Posterior cingulate gyrus (tissue), 11 donors: ENCODE measurements at regions not wholly inside any gene's neighbourhood (a gene's known extent, or its start where the extent isn't known, plus 50 kb on each side); places are given as distances from the start of the nearest gene placed in this dataset.
"Not testable (repeated sequence)": the region's sequence is repeated elsewhere in the genome, so short reads cannot be mapped to it uniquely, and the experiment has no call there.

Source experiments
- DNase-seq, 10 donors: peaks; one replicate each; pipeline versions ENCODE4 v3.0.0 to v3.0.0-alpha.2; 2020 to 2021; ENCODE audit warnings: mixed read lengths in 3 of 10
- intact Hi-C: fragments of 100-400 bp; cut with DNase I; formaldehyde crosslinking; loops from one replicate; pipeline ENCODE4 v1.15.1; 2023

GRCh38 chr5:158606233-158606632 is 493.5 kb downstream of the EBF1 start:
- intact Hi-C loops = no loop called here
- DNase-seq = no peak

DNA sequence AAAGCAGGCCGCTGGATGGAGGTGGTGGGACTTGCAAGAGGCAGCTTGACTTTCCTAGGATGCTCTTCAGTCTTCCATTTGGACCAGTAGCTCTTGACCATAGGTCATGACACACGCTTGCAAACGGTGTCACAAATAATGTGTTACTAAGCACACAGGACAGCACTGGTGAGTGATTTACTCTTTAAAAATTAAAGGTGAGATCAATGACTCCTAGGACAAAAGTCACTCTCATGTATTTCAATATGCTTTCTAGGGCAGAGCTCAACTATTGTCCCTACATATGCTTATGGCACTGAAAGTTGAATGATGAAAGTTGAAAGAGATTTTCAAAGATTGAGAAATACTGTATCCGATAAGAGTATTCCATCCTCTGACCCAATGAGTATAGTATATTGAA is 496.7 kb downstream of the EBF1 start:
- peak in 1 of 10 donors; percentile 54 for DNase-seq
- intact Hi-C loops = no loop called here

DNA sequence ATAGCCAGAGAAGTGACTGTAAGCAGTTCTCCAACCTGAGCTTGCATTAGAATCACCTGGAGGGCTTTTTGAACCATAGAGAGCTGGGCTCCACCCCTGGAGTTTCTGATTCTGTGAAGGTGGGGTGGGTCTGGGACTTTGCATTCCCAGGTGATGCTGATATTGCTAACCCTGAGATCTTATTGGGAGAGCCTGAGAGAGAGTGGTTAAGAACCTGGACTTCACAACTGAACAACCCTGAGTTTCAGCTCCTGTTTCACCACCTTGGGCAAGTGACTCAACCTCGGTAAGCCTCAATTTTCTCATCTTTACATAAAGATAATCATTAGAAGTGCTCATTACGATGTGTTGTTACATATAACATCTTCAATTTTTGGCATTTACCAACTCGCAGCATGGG is 498.6 kb downstream of the EBF1 start:
- intact Hi-C loops = no loop called here
- no peak for DNase-seq

- no peak for DNase-seq
- intact Hi-C loops = no loop called here
Observed at GRCh38 chr5:158600679-158601078, 499.0 kb downstream of the EBF1 start.

DNA sequence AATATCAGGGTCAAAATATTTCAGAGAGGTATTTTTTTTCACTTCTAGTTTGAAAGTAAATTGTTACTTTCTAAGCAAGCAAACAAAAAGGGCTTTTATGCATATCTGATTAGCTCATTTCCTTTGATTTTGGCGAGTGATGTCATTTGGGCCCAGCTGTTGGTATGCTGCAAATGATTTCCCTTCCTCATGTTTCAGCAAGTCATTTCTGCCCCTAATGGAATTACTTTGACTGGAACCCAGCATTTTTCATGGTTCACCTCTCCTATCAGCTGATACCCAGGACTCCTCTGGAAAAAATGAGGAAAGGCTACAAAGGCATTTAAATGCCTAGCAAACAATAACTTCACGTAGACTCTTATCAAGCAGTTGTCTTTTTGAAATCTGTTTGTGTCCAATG is 500.6 kb downstream of the EBF1 start:
- no peak for DNase-seq
- intact Hi-C loops = no loop called here

GRCh38 chr5:158594595-158595242 is 505.0 kb downstream of the EBF1 start:
- intact Hi-C loops = no loop called here
- no peak for DNase-seq

DNA sequence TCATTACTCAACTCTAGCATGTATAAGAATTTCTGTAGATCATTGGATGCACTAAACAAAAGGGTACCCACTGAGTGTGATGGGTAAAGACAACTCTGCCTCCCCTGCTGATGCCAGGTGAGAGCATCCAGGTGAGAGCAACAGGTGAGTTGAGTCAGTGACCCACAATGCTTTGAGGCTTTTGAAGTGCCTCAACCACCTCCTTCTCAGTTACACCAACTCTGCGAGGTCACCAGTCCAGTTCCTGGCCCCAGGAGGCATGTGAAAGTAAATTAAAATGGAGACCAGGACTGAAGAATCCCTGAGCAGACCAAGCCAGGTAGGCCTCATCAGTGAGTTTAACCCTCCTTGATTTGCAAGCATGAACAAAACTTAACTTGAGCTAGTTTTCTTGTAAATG is 505.8 kb downstream of the EBF1 start:
- DNase-seq = no peak
- intact Hi-C loops = no loop called here

DNA sequence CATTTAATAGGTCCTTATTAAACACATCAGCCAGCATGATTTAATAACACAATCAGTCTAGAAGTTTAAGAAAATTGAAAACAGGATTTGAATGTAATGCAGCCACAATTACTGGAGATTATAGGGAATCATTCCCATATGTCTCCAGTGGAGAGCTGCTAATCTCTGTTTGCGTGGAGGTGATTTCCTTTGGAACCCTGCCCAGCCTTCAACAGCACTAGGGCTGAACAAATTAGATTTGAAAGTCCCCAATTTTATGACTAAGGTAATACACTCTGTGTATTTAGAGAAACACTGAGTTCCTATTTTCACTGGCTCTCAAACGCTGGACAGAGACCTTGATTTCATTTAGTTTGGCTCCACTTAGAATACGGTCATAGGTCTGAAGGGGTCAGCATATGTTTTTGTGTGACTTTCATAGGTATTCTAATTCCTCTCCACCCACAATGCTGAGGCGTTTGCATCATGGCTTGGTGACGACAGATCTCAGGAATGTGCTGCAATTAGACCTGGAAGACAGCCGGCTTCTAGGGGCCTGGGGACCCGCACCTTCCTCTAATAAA is 508.3 kb downstream of the EBF1 start:
- intact Hi-C loops = no loop called here
- DNase-seq = no peak

GRCh38 chr5:158590746-158591300 is 508.9 kb downstream of the EBF1 start:
- DNase-seq = no peak
- intact Hi-C loops = no loop called here

DNA sequence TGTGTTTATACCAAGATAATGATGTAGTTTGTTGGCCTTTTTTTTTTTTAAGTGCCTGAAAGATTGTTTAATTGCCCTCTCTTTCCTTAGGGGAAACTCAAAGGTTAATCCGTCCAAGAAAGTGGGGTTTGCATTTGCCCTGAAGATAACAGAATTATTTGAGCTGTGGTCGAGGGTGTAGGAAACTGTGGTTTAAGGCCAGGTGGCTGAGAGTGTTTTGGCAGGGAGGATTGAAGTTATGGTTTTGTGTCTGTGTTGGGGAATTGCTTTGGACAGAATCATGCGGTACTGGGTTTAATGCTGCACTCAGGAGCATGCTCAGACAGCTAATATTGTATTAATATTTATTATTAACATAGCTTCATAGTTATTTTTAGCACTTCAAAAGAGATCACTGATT is 509.8 kb downstream of the EBF1 start:
- no peak for DNase-seq
- intact Hi-C loops = no loop called here

GRCh38 chr5:158588617-158589016 is 511.1 kb downstream of the EBF1 start:
- no peak for DNase-seq
- intact Hi-C loops = no loop called here

DNA sequence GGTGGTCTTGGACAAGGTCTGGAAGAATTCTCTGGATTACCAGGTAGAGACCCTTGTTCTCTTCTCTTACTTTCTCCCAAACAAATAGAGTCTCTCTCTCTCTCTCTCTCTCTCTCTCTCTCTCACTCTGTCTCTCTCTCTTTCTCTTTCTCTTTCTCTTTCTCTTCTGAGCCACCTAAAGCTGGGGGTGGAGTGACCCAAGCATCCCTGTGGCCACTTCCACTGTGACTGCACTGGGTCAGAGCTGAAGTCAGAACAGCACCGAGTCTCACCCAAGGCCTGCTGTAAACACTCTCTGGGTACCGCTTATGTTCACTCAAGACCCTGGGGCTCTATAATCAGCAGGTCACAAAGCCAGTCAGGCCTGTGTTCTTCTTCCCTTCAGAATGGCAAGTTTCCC is 513.7 kb downstream of the EBF1 start:
- no peak for DNase-seq
- intact Hi-C loops = no loop called here

GRCh38 chr5:158582669-158583068 is 517.0 kb downstream of the EBF1 start:
- DNase-seq, intact Hi-C loops: not testable (repeated sequence)

- intact Hi-C loops = no loop called here
Observed at GRCh38 chr5:158573829-158574228, 525.9 kb downstream of the EBF1 start.

GRCh38 chr5:158570502-158570901 is 529.2 kb downstream of the EBF1 start:
- DNase-seq = no peak
- intact Hi-C loops = no loop called here

More at GRCh38 chr5:158573829-158574228, 525.9 kb downstream of the EBF1 start:
- DNase-seq = no peak

DNA sequence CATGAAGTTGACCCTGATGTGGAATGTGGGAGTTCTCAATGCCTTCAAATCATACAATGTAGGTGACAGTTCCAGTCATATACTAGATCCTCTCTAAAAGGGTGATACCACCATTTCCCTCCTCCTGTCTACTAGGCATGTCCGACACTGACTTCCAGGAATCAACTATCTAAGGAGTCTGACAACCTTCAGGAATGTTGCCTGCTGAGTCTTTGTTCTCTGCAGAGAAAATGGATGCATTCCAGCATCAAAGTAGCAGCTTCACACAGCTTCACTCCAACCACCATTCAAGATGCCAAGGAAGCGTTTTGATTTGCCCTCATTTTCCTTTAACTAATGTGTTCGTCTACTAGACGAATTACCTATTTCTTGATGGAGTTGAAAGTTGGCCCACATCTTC is 530.2 kb downstream of the EBF1 start:
- no peak for DNase-seq
- intact Hi-C loops = no loop called here

DNA sequence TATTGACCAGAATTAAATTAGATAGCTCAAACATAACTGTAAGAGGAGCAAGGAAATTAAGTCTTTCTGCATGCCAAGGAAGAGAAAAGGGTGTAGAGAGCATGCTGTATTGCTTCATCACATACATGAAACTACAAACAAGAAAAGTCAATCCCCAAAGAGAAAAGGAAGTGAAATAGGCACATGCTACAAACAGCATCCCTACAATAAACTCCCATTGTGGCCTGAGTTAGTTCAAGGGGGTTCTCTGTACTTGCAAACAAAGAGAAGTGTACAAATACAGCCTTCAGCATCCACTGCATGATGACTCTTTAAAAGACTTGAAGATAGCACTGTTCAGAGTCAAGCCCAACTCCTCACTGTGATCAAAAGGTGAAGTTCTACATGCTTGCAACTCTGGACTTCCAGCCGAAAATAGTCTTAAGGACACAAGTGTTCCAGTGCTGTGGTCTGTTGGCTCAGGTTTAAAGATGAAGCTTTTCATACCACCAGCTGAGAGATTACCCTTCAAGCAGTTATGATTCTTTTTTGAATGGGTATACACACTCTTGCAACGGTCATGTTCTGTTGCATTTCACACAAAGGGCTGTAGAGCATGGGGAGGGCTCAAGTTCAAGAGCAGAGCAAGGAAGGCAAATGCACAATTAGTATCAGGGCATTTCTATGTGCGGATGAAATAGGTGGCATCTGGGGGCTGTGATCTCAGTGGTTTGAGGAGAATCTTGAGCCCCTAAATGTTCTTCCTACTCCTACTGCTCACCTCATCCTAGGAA is 534.5 kb downstream of the EBF1 start:
- DNase-seq = no peak
- intact Hi-C loops = no loop called here

GRCh38 chr5:158563760-158564390 is 535.8 kb downstream of the EBF1 start:
- intact Hi-C loops = no loop called here
- DNase-seq = no peak

- intact Hi-C loops = no loop called here
- no peak for DNase-seq
Observed at GRCh38 chr5:158561562-158562190, 538.0 kb downstream of the EBF1 start.

DNA sequence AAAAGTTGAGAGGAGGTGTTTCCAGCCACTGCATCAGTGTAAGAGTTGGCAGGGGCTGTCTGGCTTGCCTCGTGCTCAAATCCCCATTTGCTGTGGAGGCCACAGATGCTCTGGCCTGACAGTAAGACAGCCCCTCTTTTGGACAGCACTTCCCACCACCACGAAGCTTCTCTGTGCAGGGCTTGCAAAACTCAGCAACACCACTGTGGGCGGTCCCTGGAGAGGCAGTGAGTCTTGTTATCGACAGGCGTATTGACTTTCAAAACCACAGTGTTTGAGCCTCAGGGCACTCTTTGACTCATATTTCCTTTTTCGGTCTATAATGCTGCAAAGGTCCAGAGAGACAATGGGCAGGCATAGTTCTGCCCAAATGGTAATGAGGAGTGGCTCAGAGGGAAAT is 539.5 kb downstream of the EBF1 start:
- intact Hi-C loops = no loop called here
- no peak for DNase-seq

DNA sequence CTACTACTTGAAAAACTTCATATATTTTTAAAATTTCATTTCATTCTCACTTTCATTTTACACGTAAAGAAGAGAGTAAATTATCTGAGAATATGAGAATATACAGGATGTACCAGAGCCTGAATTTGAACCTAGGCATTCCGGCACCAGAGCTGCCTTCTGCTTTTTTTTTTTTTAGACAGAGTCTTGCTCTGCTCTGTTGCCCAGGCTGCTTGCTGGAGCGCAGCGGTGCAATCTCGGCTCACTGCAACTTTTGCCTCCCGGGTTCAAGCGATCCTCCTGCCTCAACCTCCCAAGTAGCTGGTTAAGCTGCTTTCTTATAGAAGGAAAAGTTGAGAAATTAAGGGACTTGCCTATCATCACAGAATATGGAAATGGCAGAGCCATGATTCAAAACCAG is 540.1 kb downstream of the EBF1 start:
- no peak for DNase-seq
- intact Hi-C loops = no loop called here
